ENCODE measurements at regions not wholly inside any gene's neighbourhood (a gene's known extent, or its start where the extent isn't known, plus 50 kb on each side); places are given as distances from the start of the nearest gene placed in this dataset.

- TF ChIP-seq CTCF (IDR thresholded peaks at IDR 0.05 in 2 of 3, conservative IDR thresholded peaks at IDR 0.05 in 1 of 3; ENCODE audit: borderline replicate concordance in 1 of 3, insufficient read depth in 1 of 3, low read depth in 2 of 3, low read length in 2 of 3) (no peak), EGR1 (IDR thresholded peaks at IDR 0.05; ENCODE audit: low read depth) (no peak), POLR2A (IDR thresholded peaks at IDR 0.05; ENCODE audit: borderline replicate concordance, extremely low read depth, insufficient read depth, insufficient read length) (no peak), YY1 (IDR thresholded peaks at IDR 0.05; ENCODE audit: extremely low read depth, insufficient replicate concordance, low read depth, low read length) (no peak), CBX3 (IDR thresholded peaks at IDR 0.05; ENCODE audit: low read depth) (no peak), POLR2AphosphoS5 (IDR thresholded peaks at IDR 0.05; ENCODE audit: low read depth, low read length) (no peak), EZH2 (IDR thresholded peaks at IDR 0.05) (no peak), FOSL1 (IDR thresholded peaks at IDR 0.05; ENCODE audit: low read depth) (no peak), SIN3A (IDR thresholded peaks at IDR 0.05; ENCODE audit: low read depth) (no peak), SRF (IDR thresholded peaks at IDR 0.05; ENCODE audit: low read depth) (no peak), ZNF274 (IDR thresholded peaks at IDR 0.05; ENCODE audit: low read depth, low read length) (no peak), SP1 (IDR thresholded peaks at IDR 0.05; ENCODE audit: low read depth) (no peak)
- TF ChIP-seq, protein P1, sequence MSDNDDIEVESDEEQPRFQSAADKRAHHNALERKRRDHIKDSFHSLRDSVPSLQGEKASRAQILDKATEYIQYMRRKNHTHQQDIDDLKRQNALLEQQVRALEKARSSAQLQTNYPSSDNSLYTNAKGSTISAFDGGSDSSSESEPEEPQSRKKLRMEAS (IDR thresholded peaks at IDR 0.05): no peak
- TF ChIP-seq, protein P2, sequence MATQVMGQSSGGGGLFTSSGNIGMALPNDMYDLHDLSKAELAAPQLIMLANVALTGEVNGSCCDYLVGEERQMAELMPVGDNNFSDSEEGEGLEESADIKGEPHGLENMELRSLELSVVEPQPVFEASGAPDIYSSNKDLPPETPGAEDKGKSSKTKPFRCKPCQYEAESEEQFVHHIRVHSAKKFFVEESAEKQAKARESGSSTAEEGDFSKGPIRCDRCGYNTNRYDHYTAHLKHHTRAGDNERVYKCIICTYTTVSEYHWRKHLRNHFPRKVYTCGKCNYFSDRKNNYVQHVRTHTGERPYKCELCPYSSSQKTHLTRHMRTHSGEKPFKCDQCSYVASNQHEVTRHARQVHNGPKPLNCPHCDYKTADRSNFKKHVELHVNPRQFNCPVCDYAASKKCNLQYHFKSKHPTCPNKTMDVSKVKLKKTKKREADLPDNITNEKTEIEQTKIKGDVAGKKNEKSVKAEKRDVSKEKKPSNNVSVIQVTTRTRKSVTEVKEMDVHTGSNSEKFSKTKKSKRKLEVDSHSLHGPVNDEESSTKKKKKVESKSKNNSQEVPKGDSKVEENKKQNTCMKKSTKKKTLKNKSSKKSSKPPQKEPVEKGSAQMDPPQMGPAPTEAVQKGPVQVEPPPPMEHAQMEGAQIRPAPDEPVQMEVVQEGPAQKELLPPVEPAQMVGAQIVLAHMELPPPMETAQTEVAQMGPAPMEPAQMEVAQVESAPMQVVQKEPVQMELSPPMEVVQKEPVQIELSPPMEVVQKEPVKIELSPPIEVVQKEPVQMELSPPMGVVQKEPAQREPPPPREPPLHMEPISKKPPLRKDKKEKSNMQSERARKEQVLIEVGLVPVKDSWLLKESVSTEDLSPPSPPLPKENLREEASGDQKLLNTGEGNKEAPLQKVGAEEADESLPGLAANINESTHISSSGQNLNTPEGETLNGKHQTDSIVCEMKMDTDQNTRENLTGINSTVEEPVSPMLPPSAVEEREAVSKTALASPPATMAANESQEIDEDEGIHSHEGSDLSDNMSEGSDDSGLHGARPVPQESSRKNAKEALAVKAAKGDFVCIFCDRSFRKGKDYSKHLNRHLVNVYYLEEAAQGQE (IDR thresholded peaks at IDR 0.05; ENCODE audit: low read depth): no peak
Measured at GRCh38 chr5:100270023-100270771, 265.0 kb upstream of the FAM174A start.
